ENCODE measurements at regions not wholly inside any gene's neighbourhood (a gene's known extent, or its start where the extent isn't known, plus 50 kb on each side); places are given as distances from the start of the nearest gene placed in this dataset.

- DNase-seq (ENCODE audit: low read depth) = peak; percentile 7
- no peak for FAIRE-seq
- TF ChIP-seq CTCF (IDR thresholded peaks at IDR 0.05; ENCODE audit: insufficient read depth, low read length, severe bottlenecking) = no peak
- no peak overlapping the region for H3K4me3 ChIP-seq (ENCODE audit: low read depth, low read length)
- H3K36me3 ChIP-seq (ENCODE audit: control insufficient read depth, insufficient read depth, low read length) = no peaks in the 10 kb centered on the region
- no peaks in the 10 kb centered on the region for H3K27me3 ChIP-seq (ENCODE audit: control insufficient read depth, insufficient read depth, low read length)
Measured at GRCh38 chrX:34849371-34849770, 93.2 kb upstream of the FAM47B start.

- Histone ChIP-seq H3K27me3 (ENCODE audit: control insufficient read depth, insufficient read depth, low read length) (no peaks in the 10 kb centered on the region), H3K36me3 (ENCODE audit: control insufficient read depth, insufficient read depth, low read length) (no peaks in the 10 kb centered on the region), H3K4me3 (ENCODE audit: low read depth, low read length) (no peak overlapping the region)
- no peak for FAIRE-seq
- no peak for TF ChIP-seq CTCF (IDR thresholded peaks at IDR 0.05; ENCODE audit: insufficient read depth, low read length, severe bottlenecking)
- no peak for DNase-seq (ENCODE audit: low read depth)
Measured at GRCh38 chrX:34859191-34859590, 83.4 kb upstream of the FAM47B start.

- FAIRE-seq = no peak
- no peak overlapping the region for H3K4me3 ChIP-seq (ENCODE audit: low read depth, low read length)
- no peak for TF ChIP-seq CTCF (IDR thresholded peaks at IDR 0.05; ENCODE audit: insufficient read depth, low read length, severe bottlenecking)
- no peak for DNase-seq (ENCODE audit: low read depth)
- no peaks in the 10 kb centered on the region for H3K36me3 ChIP-seq (ENCODE audit: control insufficient read depth, insufficient read depth, low read length)
- no peaks in the 10 kb centered on the region for H3K27me3 ChIP-seq (ENCODE audit: control insufficient read depth, insufficient read depth, low read length)
Measured at GRCh38 chrX:34863906-34864305, 78.7 kb upstream of the FAM47B start.

GRCh38 chrX:34866646-34867045, 76.0 kb upstream of the FAM47B start:
- H3K27me3 ChIP-seq (ENCODE audit: control insufficient read depth, insufficient read depth, low read length) = no peaks in the 10 kb centered on the region
- TF ChIP-seq CTCF (IDR thresholded peaks at IDR 0.05; ENCODE audit: insufficient read depth, low read length, severe bottlenecking) = no peak
- FAIRE-seq = no peak
- no peak for DNase-seq (ENCODE audit: low read depth)
- no peaks in the 10 kb centered on the region for H3K36me3 ChIP-seq (ENCODE audit: control insufficient read depth, insufficient read depth, low read length)
- H3K4me3 ChIP-seq (ENCODE audit: low read depth, low read length) = no peak overlapping the region

GRCh38 chrX:34868633-34869032, 74.0 kb upstream of the FAM47B start:
- no peak for TF ChIP-seq CTCF (IDR thresholded peaks at IDR 0.05; ENCODE audit: insufficient read depth, low read length, severe bottlenecking)
- no peaks in the 10 kb centered on the region for H3K36me3 ChIP-seq (ENCODE audit: control insufficient read depth, insufficient read depth, low read length)
- no peaks in the 10 kb centered on the region for H3K27me3 ChIP-seq (ENCODE audit: control insufficient read depth, insufficient read depth, low read length)
- no peak for FAIRE-seq
- no peak overlapping the region for H3K4me3 ChIP-seq (ENCODE audit: low read depth, low read length)
- DNase-seq (ENCODE audit: low read depth) = no peak

- H3K36me3 ChIP-seq (ENCODE audit: control insufficient read depth, insufficient read depth, low read length) = no peaks in the 10 kb centered on the region
- DNase-seq (ENCODE audit: low read depth) = no peak
- TF ChIP-seq CTCF (IDR thresholded peaks at IDR 0.05; ENCODE audit: insufficient read depth, low read length, severe bottlenecking) = no peak
- no peak for FAIRE-seq
- H3K27me3 ChIP-seq (ENCODE audit: control insufficient read depth, insufficient read depth, low read length) = no peaks in the 10 kb centered on the region
- no peak overlapping the region for H3K4me3 ChIP-seq (ENCODE audit: low read depth, low read length)
Measured at GRCh38 chrX:34873500-34874225, 68.9 kb upstream of the FAM47B start.

Data from bronchial epithelial cell (primary cell).